Right lobe of liver (tissue), 4 donors: ENCODE measurements at regions not wholly inside any gene's neighbourhood (a gene's known extent, or its start where the extent isn't known, plus 50 kb on each side); places are given as distances from the start of the nearest gene placed in this dataset.

Experiments
- POLR2A ChIP-seq: fragments of 450-650 bp; IDR thresholded peaks from one replicate; pipeline ENCODE4 v1.6.1; 2017; ENCODE audit warnings: antibody characterized with exemption, mild to moderate bottlenecking
- TF ChIP-seq, protein P1 (sequence below), 4 donors: fragments of 200-600 bp in 3 of 4; fragments of 450-650 bp in 1 of 4; IDR thresholded peaks; one replicate each; pipeline versions ENCODE4 v1.5.1 to v1.8.0; 2016 to 2022; ENCODE audit warnings: antibody characterized with exemption in 4 of 4, mild to moderate bottlenecking in 2 of 4
- donor health status: DM: no; HTN: no; CAD: no.
- donor health status: DM: no; HTN: no; CAD: no.
- donor health status: DM: no; HTN: yes; CAD: no.

DNA sequence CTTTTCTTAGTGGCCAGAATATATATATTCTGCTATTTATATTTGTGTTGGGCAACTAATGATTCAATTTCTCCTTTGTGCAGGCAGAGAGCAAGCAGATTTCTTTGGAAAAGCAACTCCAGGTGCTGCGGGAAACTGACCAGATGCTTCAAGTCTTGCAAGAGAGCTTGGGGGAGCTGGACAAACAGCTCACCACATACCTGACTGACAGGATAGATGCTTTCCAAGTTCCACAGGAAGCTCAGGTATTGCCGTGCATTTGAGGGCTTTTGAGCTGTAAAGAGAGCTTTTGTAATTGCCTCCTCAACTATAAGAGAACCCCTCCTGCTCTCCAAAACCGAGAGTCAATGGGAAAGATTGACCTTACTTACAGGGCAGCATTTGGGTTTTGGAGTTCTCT is 203.5 kb downstream of the UTRN start:
- TF ChIP-seq POLR2A = no peak
- TF ChIP-seq, protein P1, sequence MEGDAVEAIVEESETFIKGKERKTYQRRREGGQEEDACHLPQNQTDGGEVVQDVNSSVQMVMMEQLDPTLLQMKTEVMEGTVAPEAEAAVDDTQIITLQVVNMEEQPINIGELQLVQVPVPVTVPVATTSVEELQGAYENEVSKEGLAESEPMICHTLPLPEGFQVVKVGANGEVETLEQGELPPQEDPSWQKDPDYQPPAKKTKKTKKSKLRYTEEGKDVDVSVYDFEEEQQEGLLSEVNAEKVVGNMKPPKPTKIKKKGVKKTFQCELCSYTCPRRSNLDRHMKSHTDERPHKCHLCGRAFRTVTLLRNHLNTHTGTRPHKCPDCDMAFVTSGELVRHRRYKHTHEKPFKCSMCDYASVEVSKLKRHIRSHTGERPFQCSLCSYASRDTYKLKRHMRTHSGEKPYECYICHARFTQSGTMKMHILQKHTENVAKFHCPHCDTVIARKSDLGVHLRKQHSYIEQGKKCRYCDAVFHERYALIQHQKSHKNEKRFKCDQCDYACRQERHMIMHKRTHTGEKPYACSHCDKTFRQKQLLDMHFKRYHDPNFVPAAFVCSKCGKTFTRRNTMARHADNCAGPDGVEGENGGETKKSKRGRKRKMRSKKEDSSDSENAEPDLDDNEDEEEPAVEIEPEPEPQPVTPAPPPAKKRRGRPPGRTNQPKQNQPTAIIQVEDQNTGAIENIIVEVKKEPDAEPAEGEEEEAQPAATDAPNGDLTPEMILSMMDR (IDR thresholded peaks at IDR 0.05) = no peak
